ENCODE measurements at regions not wholly inside any gene's neighbourhood (a gene's known extent, or its start where the extent isn't known, plus 50 kb on each side); places are given as distances from the start of the nearest gene placed in this dataset.

GRCh38 chr12:5213990-5214389 lies 170.3 kb downstream of the KCNA5 start:
- TF ChIP-seq POLR2A (IDR thresholded peaks at IDR 0.05), result no peak
- TF ChIP-seq, protein P1, sequence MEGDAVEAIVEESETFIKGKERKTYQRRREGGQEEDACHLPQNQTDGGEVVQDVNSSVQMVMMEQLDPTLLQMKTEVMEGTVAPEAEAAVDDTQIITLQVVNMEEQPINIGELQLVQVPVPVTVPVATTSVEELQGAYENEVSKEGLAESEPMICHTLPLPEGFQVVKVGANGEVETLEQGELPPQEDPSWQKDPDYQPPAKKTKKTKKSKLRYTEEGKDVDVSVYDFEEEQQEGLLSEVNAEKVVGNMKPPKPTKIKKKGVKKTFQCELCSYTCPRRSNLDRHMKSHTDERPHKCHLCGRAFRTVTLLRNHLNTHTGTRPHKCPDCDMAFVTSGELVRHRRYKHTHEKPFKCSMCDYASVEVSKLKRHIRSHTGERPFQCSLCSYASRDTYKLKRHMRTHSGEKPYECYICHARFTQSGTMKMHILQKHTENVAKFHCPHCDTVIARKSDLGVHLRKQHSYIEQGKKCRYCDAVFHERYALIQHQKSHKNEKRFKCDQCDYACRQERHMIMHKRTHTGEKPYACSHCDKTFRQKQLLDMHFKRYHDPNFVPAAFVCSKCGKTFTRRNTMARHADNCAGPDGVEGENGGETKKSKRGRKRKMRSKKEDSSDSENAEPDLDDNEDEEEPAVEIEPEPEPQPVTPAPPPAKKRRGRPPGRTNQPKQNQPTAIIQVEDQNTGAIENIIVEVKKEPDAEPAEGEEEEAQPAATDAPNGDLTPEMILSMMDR (IDR thresholded peaks at IDR 0.05), result no peak
- DNase-seq (peak; percentile 14 to 36 (median 36)), ATAC-seq (peak; percentile 50)
- intact Hi-C loops (cut with DNase I), result no loop called here
- Histone ChIP-seq H3K36me3 (replicated peaks in 1 of 2; ENCODE audit: insufficient read depth in 1 of 2, low read depth in 2 of 2) (no peaks in the 10 kb centered on the region), H3K4me1 (peaks cover 21% of the 10 kb centered on the region), H3K27me3 (no peaks in the 10 kb centered on the region), H3K27ac (no peak overlapping the region), H3K9me3 (no peaks in the 10 kb centered on the region), H3K4me3 (no peak overlapping the region)
- WGBS, 2 donors, result 12 to 20% methylated on average over 2 of the region's 2 CpGs

- Histone ChIP-seq H3K27ac (no peak overlapping the region), H3K4me3 (no peak overlapping the region), H3K36me3 (replicated peaks in 1 of 2; ENCODE audit: insufficient read depth in 1 of 2, low read depth in 2 of 2) (no peaks in the 10 kb centered on the region), H3K4me1 (peaks cover 15% of the 10 kb centered on the region), H3K27me3 (no peaks in the 10 kb centered on the region), H3K9me3 (no peaks in the 10 kb centered on the region)
- TF ChIP-seq POLR2A (IDR thresholded peaks at IDR 0.05), result no peak
- ATAC-seq (no peak), DNase-seq (no peak)
- intact Hi-C loops (cut with DNase I), result no loop called here
- WGBS, 2 donors, result 76 to 78% methylated on average over 5 to 6 of the region's 6 CpGs
These were observed 174.3 kb downstream of the KCNA5 start for GRCh38 chr12:5217936-5218335.

DNA sequence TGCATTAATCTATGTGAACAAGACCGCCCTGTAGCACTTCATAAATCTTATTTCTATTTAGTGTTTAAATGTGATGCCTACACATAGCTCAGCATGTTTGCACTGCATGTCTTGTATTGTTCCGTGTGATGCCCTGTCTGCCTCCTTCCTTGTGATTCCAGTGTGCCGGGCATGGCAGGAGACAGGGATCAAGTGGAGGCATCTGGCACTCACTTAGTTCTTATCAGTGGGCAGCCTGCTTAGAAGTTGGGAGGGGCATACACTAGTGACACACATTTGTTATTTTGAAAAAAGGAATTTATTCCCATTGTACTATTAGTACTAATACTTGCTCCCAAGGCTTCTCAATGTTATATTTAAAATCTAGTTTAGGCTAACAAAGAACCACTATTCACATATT lies 176.4 kb downstream of the KCNA5 start:
- Histone ChIP-seq H3K36me3 (replicated peaks in 1 of 2; ENCODE audit: insufficient read depth in 1 of 2, low read depth in 2 of 2) (no peaks in the 10 kb centered on the region), H3K4me3 (no peak overlapping the region), H3K9me3 (no peaks in the 10 kb centered on the region), H3K4me1 (no peaks in the 10 kb centered on the region), H3K27ac (no peak overlapping the region), H3K27me3 (no peaks in the 10 kb centered on the region)
- TF ChIP-seq, protein P1 (IDR thresholded peaks at IDR 0.05), result no peak
- TF ChIP-seq POLR2A (IDR thresholded peaks at IDR 0.05), result no peak
- ATAC-seq, result no peak
- no peak for DNase-seq
- WGBS, 2 donors, result 67 to 68% methylated on average over 3 of the region's 3 CpGs
- intact Hi-C loops (cut with DNase I), result no loop called here

- no peak for DNase-seq
These were observed 177.2 kb downstream of the KCNA5 start for GRCh38 chr12:5220835-5221234.

GRCh38 chr12:5222011-5222461 lies 178.4 kb downstream of the KCNA5 start:
- Histone ChIP-seq H3K4me1 (no peaks in the 10 kb centered on the region), H3K27me3 (no peaks in the 10 kb centered on the region), H3K9me3 (no peaks in the 10 kb centered on the region), H3K27ac (no peak overlapping the region), H3K4me3 (no peak overlapping the region), H3K36me3 (replicated peaks in 1 of 2; ENCODE audit: insufficient read depth in 1 of 2, low read depth in 2 of 2) (no peaks in the 10 kb centered on the region)
- TF ChIP-seq POLR2A (IDR thresholded peaks at IDR 0.05), result no peak
- TF ChIP-seq, protein P1 (IDR thresholded peaks at IDR 0.05), result no peak
- intact Hi-C loops (cut with DNase I), result no loop called here
- 45 to 53% methylated on average over 2 of the region's 2 CpGs for WGBS, 2 donors
- no peak for ATAC-seq
- no peak for DNase-seq

More at GRCh38 chr12:5220835-5221234, 177.2 kb downstream of the KCNA5 start:
- no peak for TF ChIP-seq POLR2A (IDR thresholded peaks at IDR 0.05)
- TF ChIP-seq, protein P1 (IDR thresholded peaks at IDR 0.05), result no peak
- Histone ChIP-seq H3K36me3 (replicated peaks in 1 of 2; ENCODE audit: insufficient read depth in 1 of 2, low read depth in 2 of 2) (no peaks in the 10 kb centered on the region), H3K27ac (no peak overlapping the region), H3K4me1 (no peaks in the 10 kb centered on the region), H3K4me3 (no peak overlapping the region), H3K27me3 (no peaks in the 10 kb centered on the region), H3K9me3 (no peaks in the 10 kb centered on the region)
- 59 to 73% methylated on average over 3 of the region's 3 CpGs for WGBS, 2 donors
- intact Hi-C loops (cut with DNase I), result no loop called here
- ATAC-seq, result no peak
